ENCODE measurements at regions not wholly inside any gene's neighbourhood (a gene's known extent, or its start where the extent isn't known, plus 50 kb on each side); places are given as distances from the start of the nearest gene placed in this dataset.

DNA sequence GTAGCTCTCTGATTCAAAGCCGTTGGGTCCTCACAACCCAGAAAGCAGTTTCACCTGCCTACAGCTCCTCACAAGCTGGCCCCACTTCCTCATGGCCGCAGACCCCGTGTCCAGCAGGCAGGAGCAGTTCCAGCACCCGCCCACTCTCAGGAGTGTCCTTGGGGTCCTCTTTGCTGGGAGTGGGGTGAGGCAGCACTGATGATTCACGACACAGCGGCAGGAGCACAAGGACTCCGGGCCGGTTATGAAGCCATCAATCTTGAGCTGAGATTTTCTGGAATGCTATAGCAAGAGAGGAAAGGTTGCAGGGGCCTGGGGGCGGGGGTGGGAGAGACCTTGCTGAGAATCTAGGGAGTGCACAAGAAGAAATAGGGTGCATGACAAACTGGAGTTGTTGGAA lies 311.2 kb downstream of the NXPE2 start:
- TF ChIP-seq, protein P1, sequence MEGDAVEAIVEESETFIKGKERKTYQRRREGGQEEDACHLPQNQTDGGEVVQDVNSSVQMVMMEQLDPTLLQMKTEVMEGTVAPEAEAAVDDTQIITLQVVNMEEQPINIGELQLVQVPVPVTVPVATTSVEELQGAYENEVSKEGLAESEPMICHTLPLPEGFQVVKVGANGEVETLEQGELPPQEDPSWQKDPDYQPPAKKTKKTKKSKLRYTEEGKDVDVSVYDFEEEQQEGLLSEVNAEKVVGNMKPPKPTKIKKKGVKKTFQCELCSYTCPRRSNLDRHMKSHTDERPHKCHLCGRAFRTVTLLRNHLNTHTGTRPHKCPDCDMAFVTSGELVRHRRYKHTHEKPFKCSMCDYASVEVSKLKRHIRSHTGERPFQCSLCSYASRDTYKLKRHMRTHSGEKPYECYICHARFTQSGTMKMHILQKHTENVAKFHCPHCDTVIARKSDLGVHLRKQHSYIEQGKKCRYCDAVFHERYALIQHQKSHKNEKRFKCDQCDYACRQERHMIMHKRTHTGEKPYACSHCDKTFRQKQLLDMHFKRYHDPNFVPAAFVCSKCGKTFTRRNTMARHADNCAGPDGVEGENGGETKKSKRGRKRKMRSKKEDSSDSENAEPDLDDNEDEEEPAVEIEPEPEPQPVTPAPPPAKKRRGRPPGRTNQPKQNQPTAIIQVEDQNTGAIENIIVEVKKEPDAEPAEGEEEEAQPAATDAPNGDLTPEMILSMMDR (IDR thresholded peaks at IDR 0.05), result no peak
- TF ChIP-seq EZH2 (IDR thresholded peaks at IDR 0.05), result no peak

Measured in neural progenitor cell (in vitro differentiated cells).